Left colon (tissue), 2 donors: ENCODE measurements at regions not wholly inside any gene's neighbourhood (a gene's known extent, or its start where the extent isn't known, plus 50 kb on each side); places are given as distances from the start of the nearest gene placed in this dataset.
"Not testable (repeated sequence)": the region's sequence is repeated elsewhere in the genome, so short reads cannot be mapped to it uniquely, and the experiment has no call there.

ENCODE experiments used
- ATAC-seq: fragments of 200-7000 bp; cut with Tn5 transposase; one replicate; pipeline ENCODE4 v1.9.1; 2020; ENCODE audit warnings: mild to moderate bottlenecking, moderate library complexity
- DNase-seq, 2 donors: peaks; one replicate each; pipeline ENCODE4 v3.0.0-alpha.2; 2020
- intact Hi-C, 2 donors: fragments of 100-400 bp; cut with DNase I in 1 of 2; cut with micrococcal nuclease in 1 of 2; formaldehyde crosslinking; loops; one replicate each; pipeline versions ENCODE4 v1.11.2 to v1.14.0; 2022; cut with DNase I, micrococcal nuclease
- donor health status: DM: no; HTN: no; CAD: no.
- donor health status: DM: yes; HTN: yes; CAD: no.

DNA sequence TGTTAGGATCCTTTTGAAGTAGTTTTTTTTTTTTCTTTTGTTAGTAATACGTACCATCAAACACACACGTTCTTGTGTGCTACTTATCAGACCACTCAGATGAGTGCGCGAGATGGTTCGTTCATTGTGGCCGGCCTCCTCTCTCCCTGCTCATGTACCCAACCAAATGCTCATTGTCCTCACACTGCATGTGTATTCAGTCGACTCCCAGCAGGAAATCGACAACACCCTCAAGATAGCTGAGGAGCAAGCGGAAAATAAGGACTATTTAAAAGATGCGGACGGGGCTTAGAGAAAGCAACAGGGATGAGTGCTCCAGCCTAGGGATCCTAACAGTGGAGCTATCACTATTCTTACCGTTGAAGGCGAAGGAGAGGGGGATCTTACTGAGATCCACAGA is 72.9 kb upstream of the GUCY1A1 start:
- intact Hi-C loops: no loop called here
- DNase-seq (no peak), ATAC-seq (no peak)

- intact Hi-C loops: no loop called here
- DNase-seq (no peak), ATAC-seq (no peak)
Observed at GRCh38 chr4:155592938-155593297, 73.7 kb upstream of the GUCY1A1 start.

GRCh38 chr4:155592179-155592937 is 74.3 kb upstream of the GUCY1A1 start:
- ATAC-seq: no peak
- no peak for DNase-seq
- intact Hi-C loops: no loop called here

GRCh38 chr4:155591738-155592143 is 74.9 kb upstream of the GUCY1A1 start:
- no peak for DNase-seq
- intact Hi-C loops: no loop called here
- ATAC-seq: no peak

DNA sequence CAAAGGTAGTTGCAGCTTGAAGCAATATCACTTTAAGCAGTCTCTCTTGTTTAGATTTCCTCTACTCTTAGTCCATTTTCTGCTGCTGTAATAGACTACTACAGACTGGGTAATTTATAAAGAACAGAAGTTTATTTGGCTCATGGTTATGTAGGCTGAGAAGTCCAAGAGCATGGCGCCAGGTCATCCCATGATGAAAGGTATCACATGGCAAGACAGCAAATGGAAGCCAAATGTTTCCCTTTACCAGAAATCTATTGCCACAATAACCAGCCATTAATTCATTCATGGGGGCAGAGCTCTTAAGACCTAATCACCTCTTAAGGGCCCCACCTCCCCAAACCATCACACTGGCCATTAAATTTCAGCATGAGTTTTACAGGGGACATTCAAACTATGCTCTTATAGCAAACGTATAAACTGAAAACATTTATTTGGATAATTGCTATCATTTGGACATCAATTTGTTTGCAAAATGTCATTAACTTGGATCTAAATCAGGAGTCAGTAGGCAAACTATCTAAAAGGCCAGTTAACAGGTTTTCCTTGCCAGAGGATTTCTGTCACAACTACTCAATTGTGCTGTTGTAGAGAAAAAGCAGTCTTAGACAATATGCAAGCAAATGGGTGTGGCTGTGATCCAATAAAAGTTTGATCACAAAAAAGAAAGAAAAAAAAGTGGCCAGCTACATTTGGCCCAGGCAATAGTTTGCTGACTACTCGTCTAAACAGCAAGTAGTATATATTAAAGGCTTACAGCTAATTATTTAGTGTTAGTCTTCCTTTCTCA is 75.7 kb upstream of the GUCY1A1 start:
- no peak for ATAC-seq
- intact Hi-C loops: no loop called here
- DNase-seq: no peak

DNA sequence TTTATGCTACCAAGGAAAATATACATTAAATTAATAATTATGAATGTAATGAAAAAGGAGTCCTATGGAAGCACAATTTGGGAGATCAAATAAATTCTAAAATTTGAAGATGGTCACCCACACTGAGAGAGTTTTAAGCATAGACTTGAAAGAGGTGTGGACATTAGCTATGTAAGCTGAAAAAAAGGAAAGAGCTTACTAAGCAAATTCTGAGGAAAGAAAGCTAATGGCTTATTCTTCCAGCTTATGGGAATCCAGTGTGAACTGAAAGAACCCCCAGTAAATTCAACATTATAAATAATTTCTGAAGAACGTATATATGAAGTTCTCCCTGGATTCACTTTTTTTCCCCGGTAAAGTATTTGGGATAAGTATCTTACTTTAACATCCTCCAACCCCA is 78.2 kb upstream of the GUCY1A1 start:
- intact Hi-C loops: no loop called here
- DNase-seq (no peak), ATAC-seq (no peak)

DNA sequence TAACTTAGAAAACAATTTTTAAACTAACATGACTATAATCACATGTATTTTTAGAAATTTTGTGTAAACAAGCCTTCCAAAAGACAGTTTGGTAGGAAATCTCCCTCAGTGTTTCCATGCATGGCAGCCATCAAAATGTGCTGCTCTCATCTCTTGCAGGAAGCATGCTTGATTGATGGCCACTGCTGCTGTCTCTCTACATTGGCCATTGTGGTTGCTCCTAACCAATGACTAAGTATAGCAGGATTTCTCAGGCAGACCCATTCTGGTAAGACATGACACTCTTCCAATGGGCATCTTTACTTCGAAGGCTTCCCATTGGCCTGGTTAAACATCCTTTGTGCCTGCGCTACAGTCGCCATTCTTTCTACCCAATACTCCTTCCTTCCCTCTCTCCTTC is 78.9 kb upstream of the GUCY1A1 start:
- intact Hi-C loops: no loop called here
- DNase-seq (no peak), ATAC-seq (no peak)

DNA sequence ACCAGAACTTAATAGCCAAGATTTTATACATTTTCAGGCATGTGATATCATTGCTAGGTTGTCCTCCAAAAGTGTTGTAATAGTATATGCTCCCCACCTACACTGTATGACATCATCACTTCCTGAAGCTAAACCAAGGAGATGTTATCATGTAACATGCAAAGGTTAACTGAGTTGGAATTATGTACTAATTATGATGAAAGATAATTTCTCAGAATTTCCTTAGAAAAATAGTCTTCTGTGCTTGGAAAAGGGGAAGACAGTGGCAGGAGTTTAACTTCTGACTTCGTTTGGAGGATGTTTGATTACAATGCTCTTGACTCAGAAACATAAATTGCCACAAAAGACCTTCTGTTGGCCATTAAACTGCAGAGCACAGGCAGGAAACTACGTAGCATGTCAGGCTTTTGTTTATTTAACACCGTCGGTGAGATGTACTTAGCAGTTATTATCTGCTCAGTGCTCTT is 83.6 kb upstream of the GUCY1A1 start:
- intact Hi-C loops: no loop called here
- no peak for DNase-seq

GRCh38 chr4:155582041-155582440 is 84.6 kb upstream of the GUCY1A1 start:
- no peak for ATAC-seq
- DNase-seq: no peak
- intact Hi-C loops: no loop called here

More for the DNA sequence above, 83.6 kb upstream of the GUCY1A1 start:
- ATAC-seq: peak; percentile 42

GRCh38 chr4:155578726-155579370 is 87.8 kb upstream of the GUCY1A1 start:
- intact Hi-C loops: no loop called here
- DNase-seq: no peak
- peak; percentile 87 for ATAC-seq

- ATAC-seq: no peak
- intact Hi-C loops: no loop called here
- DNase-seq: no peak
Observed at GRCh38 chr4:155578219-155578618, 88.4 kb upstream of the GUCY1A1 start.

DNA sequence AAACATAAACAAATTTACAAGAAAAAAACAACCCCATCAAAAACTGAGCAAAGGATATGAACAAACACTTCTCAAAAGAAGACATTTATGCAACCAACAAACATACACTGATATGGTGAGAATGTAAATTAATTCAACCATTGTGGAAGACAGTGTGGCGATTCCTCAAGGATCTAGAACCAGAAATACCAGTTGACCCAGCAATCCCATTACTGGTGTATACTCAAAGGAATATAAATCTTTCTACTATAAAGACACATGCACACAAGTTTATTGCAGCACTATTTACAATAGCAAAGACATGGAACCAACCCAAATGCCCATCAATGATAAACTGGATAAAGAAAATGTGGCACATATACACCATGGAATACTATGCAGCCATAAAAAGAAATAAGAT is 92.3 kb upstream of the GUCY1A1 start:
- ATAC-seq, intact Hi-C loops, DNase-seq: not testable (repeated sequence)

- no peak for ATAC-seq
- intact Hi-C loops: no loop called here
- DNase-seq: no peak
Observed at GRCh38 chr4:155573126-155573525, 93.5 kb upstream of the GUCY1A1 start.

DNA sequence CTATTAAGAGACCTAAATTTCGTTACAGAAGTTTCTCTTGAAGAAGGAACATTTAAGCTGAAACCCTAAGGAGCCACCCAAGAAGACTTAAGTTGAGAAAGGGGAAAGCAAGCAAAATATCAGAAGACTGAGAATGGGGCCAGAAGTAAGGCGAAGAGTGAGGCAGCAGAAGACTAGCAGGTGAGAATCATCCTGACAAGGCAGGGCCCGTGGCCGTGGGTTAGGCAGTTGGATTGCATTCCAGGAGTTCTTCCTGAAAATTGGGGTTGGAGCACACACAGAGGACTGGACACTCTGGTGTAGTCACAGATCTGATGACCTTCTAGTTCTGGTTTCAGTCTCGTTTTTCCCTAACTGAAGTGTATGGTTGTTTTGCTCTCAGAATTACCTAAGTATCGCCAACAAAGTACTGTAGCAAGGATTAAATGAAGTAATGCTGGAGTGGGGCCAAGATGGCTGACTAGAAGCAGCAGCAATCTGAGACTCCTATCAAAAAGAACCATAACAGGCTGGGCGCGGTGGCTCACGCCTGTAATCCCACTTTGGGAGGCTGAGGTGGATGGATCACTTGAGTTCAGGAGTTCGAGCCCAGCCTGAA is 94.4 kb upstream of the GUCY1A1 start:
- ATAC-seq (no peak), DNase-seq (no peak)
- intact Hi-C loops: no loop called here

DNA sequence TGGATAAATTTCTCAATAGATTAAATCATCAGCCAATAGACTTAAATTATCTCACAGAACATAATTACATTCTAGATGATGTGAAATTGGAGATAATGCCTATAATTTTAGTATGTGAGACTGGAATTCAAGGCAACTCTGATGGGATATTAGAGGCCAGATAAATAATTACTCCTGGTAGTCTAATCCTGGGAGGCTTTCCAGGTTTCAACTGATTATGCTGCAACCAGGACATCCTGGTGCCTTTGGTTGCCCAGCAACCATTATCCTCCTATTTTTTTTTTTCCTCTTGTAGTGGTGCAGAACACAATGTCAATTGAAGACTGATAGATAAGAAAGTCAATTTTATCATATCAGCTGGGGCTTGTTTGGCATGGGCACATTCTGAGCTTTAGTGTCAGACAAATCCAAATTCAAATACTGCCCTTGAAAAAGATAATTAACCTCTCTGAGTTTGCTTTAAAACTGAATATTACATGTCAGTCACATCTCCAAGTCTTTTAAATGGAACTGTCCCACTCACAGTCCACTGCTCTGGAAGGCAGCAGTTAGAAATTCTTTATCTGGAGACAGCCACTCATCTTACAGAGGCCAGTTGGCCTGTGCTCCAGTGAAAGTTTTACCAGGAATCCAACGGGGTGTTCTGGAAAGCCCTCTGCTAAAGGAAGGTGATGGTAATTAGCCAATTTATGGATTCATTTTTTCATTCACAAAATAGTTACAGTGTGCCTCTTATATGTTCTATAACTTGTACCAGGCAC is 95.3 kb upstream of the GUCY1A1 start:
- ATAC-seq: no peak
- intact Hi-C loops: no loop called here
- no peak for DNase-seq

DNA sequence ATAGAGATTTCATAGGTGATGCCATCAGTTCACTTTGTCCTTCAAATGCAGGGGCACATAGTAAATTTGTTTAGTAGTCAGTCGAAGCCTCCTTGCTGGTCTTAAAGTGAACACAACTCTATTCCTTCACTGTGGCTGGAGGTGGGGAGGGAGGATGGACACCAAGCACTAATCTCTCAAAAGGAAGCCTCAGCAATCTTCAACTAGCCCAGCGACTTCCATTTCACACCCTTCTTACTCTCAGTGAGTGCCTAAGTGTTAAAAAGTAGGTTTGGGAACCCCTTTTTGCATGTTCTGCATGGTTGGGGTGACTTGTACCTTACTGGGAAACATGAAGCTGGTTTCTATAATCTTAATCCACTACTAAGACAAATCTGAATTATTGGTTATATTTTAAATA is 96.0 kb upstream of the GUCY1A1 start:
- no peak for DNase-seq
- intact Hi-C loops: no loop called here
- ATAC-seq: no peak

DNA sequence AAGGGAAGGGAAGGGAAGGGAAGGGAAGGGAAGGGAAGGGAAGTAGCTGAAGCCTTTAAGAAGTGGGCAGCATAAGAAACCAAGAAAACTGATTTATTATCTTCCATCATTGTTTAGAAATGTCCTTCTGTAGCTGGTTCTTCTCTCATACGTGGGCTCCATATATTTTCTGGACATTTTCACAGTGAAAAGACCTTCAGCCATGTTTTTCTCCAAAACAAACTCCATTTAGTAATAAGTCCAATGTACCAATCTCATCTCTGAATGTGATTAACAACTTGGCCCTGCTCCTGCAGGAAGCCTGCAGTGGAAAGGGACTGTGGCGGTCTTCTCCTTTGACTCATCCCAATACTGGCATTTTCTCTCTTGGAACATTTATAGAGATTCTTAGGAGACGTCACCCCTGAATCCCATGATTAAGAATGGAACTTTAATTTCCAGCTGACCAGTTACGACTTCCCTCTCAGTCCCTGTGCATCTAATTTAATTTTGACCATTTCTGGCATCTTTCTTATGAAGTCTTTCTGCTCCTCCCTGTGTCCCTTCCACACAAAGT is 96.6 kb upstream of the GUCY1A1 start:
- intact Hi-C loops: no loop called here
- DNase-seq: no peak
- no peak for ATAC-seq

DNA sequence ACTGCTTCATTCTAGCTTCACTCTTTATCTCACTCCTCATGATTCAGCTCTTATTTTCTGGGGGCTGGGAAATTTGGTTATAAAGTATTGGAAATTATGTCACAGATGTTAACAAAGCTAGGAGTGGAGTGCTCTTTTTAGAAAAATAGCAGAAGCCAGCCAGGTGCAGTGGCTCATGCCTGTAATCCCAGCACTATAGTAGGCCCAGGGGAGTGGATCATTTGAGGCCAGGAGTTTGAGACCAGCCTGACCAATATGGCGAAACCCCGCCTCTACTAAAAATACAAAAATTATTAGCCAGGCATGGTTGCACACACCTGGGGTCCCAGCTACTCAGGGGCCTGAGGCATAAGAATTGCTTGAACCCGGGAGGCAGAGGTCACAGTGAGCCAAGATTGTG is 97.2 kb upstream of the GUCY1A1 start:
- DNase-seq (no peak), ATAC-seq (no peak)
- intact Hi-C loops: no loop called here
